ENCODE measurements at regions not wholly inside any gene's neighbourhood (a gene's known extent, or its start where the extent isn't known, plus 50 kb on each side); places are given as distances from the start of the nearest gene placed in this dataset.
"Not testable (repeated sequence)": the region's sequence is repeated elsewhere in the genome, so short reads cannot be mapped to it uniquely, and the experiment has no call there.

DNA sequence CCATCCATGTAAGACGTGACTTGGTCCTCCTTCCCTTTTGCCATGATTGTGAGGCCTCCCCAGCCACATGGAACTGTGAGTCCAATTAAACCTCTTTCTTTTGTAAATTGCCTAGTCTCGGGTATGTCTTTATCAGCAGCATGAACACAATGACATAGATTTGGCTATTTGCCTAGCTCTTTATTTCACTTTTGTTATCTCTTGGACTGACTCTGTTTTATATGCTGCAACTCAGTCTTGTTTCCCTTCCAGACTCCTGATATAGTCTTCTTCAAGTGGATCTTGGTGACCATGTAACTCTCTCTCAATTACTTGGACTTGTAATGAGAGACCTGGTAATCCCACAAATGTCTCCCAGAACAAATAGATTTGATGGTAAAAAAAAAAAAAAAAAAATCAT is 627.6 kb downstream of the CCDC85A start:
- DNase-seq: no peak

DNA sequence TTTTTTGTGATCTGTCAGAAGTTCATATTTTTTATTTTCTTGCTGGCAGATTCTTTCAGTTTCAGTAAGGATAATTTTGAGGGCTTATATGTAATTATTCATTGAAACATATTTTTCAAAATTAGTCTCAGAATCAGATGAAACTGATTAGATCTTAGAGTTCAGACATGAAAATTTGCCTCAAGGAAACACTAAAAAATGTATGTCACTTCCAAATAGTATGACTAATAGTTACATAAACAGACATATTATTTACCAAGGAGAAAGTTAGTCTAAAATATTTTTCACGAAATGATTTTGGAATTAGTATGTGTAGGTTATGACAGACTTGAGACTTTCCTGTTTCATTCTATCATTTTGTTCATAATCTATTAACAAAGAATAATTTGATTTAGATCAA is 628.6 kb downstream of the CCDC85A start:
- no peak for DNase-seq

DNA sequence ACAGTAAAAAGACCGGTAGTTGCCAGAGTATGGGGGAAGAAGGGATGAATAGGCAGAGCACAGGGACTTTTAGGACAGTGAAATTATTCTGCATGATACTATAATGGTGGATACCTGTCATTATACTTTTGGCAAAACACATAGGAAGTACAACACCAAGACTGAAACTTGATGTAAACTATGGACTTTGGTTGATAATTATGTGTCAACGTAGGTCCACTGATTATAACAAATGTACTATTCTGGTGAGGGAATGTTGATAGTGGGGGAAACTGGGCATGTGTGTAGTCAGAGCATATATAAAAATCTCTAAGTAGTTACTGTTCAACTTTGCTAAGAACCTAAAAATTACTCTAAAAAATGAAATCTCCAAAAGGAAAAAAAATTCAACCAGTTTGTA is 629.7 kb downstream of the CCDC85A start:
- DNase-seq: no peak

DNA sequence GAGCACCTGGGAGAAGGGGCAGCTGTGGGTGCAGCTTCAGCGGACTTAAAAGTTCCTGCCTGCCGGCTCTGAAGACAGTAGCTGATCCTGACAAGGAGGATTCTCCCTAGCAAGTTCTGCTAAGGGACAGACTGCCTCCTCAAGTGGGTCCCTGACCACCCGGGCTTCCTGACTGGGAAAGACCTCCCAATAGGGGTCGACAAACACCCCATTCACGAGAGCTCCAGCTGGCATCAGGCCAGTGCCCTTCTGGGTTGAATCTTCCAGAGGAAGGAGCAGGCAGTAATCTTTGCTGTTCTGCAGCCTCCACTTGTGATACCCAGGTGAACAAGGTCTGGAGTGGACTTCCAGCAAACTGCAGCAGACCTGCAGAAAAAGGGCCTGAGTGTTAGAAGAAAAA is 632.9 kb downstream of the CCDC85A start:
- no peak for DNase-seq

DNA sequence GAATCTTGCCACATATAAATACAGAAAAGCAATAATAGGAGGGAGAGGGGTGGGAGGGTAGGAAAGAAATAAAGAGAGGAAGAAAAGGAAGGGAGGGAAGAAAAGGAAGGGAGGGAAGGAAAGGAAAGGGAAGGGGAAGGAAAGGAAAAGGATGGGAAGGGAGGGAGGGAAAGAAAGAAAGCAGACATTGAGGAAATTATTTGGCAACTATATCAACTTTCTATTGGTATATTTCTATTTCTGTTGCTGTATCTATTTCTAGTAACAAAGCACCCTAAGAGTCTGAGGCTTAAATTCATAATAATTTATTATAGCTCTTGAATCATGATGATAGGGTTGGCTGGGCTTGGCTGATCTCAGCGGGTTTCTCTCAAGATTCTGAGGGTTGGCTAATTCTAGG is 648.0 kb downstream of the CCDC85A start:
- DNase-seq: no peak

DNA sequence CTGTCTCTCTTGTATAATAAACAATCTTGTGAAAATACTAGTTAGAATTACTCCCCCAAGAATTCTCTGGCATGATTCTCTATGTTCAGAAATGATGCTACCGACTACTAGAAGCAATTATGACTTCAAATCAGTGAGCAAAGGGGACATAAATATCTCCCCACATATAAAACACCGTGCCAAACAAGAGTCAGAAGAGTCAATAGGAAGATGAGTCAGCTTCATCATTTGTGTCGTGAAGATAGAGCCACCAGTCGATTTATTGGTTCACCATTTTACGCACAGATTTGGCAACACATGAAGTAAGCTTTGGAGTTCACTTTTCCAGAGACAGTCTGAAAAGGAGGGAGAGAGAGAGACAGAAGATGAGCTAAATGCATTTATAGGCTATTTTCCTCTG is 650.9 kb downstream of the CCDC85A start:
- no peak for DNase-seq

DNA sequence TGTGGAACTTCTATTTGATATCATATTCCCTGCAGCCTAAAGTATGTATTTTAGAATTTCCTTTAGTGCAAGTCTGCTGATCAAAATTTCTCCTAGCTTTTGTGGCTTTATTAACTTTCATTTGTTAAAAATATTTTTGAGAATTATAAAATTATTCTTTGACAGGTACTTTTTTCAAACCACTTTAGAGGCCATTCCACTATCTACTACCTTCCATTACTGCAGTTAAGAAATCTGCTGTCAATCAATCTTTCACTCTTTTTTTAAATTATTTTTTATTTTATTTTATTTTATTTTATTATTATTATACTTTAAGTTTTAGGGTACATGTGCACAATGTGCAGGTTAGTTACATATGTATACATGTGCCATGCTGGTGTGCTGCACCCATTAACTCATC is 656.2 kb downstream of the CCDC85A start:
- not testable (repeated sequence) for DNase-seq

DNA sequence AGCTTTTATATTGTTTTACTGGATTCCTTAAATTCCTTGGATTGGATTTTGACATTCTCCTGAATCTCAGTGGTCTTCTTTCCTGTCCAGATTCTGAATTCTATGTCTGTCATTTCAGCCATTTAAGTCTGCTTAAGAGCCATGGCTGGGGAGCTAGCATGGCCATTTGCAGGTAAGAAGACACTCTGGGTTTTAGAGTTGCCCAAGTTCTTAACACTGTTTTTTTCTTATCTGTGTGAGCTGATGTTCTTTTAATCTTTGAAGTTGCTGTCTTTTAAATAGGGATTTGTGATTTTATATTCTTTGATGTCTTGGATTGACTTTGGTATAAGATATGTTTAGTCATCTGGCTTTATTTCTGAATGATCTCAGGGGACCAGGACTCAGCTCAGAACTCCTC is 677.2 kb downstream of the CCDC85A start:
- DNase-seq: no peak

DNA sequence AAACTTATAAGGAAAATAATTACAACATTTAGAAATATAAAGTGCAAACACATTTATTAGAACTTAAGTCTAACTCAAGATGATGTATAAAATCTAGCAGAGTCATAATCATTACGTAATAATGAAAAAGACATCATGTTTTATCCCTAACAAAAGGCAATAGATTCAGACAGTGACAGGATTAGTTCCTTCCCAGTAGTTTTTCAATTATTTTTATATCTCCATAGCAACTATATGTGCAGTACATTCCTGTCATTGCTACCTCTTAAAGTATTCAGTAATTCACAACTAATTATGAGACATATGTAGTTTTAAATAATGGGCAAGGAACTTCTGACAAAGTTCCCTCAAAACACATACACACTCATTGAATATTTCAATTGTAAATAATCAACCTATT is 687.9 kb downstream of the CCDC85A start:
- no peak for DNase-seq

DNA sequence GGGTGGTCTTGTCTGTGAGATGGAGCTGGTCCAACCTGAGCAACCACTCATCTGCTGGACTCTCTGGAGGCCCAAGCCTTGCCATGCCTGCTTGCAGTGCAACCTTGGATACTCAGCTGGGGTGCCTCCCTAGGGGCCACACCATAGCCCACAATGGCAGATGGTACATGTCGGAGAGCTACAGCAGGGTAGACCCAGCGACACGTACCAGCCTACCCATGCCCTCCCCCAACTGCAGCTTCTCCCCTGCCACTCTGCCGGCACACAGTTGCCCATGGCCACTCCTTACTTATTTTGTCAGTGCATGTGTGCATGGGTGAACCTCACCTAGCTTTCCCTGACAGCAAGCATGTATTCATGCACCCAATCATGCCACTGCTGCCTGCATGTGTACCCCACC is 690.9 kb downstream of the CCDC85A start:
- DNase-seq: no peak

DNA sequence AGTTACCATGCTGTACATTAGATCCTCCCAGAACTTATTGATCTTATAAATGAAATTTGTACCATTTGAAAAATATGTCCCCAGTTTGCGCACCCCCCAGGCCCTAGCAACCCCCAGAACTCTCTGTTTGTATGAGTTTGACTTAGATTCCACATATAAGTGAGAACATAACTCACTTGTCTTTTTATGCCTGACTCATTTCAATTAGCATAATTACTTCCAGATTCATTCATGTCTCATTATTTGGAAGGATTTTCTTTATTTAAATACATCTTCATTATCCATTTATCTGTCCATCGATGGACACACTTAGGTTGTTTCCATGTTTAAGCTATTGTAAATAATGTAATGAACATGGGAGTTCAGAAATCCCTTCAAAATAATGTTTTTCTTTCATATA is 705.9 kb downstream of the CCDC85A start:
- no peak for DNase-seq

DNA sequence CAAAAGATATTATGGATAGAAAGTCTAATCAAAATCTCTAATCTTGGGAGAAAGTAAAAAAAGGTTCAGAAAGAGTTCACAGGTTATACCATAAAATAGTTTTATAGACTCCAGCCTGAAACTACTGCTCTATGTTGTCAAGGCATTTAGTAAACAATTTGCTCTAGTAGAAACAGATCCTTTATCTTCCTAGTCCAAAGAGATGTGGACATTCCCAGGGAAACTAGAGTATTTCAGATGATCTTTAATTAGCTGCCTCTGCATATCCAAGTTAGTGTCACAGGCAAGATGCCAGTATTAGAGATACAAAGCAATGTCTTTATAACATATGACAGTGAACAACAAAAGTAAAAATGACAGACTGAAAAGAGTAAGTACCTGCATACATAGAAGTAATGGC is 708.6 kb downstream of the CCDC85A start:
- DNase-seq: no peak

DNA sequence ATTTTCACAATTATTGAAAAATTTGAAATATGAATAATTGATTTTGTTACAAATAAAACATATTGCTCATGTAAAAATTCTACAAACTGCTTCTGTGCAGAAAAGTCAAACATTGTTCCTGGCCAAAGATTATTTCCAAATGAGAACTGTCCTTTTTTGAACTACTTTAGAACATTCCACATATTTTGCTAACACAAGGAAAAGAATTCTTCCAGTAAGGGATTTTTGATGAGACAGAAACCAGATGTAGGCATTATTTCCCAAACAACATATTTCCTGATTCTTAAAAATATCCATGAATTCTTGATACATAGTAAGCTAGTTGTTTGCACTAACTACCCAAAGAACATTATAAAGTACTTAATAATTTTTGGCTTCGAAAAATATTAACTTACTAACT is 715.2 kb downstream of the CCDC85A start:
- no peak for DNase-seq

DNA sequence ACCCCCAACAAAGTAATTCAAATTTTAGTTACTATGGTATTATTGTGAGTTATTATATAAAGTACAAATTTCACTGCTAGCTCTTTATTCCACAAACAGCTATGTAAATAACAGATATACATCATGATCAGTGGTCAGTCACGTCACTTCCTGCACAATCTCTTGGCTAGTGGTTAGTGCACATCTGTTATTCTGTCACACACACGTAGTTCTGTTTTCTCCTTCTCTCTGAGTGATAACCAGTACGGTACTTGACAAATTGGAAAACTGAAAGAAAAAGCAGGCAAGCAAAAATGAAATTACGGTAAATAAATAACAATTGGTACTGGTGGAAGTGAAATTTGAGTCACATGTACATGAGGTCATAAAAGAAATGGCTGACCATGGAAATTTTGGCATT is 728.7 kb downstream of the CCDC85A start:
- DNase-seq: no peak

DNA sequence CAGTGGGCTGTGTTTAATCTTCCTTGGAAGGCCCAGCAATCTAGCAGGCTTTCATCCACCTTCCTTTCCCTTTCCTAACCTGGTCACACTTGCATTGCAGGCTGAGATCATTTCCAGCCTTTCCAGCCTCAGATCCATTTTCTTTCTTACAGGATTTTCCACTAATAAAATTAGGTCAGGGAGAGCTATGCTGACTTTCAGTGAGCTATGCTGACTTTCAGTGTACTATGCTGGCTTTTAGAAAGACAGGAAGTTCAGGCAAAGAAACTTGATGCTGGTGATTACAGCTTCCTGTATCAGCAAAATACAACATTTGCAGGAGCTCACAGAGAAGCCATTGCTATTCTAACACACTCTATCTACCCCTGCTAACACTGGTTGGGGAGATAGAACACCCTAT is 735.0 kb downstream of the CCDC85A start:
- DNase-seq: no peak

DNA sequence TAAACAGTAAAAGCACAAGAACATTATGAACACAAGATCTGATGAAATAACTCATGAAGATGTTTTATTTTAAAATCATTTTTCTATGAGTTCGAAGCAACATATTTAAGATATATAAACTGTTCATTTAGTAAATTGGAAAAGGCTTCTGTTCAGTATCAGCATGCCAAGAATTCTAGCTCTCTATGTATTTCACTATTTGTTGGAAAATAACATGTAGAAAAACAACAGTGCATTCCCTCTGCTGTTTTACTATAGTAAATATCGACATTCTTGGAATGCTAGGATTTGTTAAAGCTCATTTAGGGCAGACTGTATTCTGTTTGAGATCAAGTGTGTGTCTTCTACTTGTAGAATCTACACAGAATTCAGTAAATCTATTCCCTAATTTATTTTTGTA is 750.2 kb downstream of the CCDC85A start:
- no peak for DNase-seq

DNA sequence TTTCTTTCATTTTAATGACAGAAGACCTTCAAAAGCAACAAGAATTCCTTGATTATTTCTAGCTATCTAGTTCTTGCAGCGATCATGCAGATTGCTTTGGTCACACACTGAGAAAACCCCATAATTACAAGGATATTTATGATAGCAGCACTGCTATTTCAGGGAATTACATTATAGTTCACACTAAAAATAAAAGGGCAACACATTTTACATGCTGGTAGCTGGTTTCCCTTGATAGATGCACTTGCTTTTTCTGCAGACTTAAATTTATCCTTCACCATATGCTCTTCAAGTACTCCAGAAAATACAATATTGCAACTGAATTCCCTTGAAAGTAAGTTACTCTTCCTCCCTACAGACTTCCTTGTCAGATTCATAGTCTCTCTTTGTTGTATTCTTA is 751.1 kb downstream of the CCDC85A start:
- no peak for DNase-seq

DNA sequence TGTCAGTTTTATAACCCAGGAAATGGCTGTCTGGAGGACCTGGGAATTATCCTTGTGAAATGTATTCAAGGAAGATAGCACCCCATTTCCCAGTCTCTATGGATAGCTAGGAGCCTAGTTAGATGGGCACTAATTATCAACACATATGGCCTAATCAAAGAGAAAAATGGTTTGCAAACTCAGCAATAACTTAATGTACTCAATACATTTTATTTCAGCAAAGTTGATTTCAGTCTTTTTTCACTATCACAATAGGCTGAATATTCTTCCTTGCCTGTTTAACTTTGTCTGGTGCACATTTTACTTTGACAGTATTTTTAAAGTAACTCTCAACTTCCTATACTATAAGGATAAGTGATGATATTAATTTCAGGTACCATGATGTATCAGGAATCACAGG is 756.3 kb downstream of the CCDC85A start:
- no peak for DNase-seq

DNA sequence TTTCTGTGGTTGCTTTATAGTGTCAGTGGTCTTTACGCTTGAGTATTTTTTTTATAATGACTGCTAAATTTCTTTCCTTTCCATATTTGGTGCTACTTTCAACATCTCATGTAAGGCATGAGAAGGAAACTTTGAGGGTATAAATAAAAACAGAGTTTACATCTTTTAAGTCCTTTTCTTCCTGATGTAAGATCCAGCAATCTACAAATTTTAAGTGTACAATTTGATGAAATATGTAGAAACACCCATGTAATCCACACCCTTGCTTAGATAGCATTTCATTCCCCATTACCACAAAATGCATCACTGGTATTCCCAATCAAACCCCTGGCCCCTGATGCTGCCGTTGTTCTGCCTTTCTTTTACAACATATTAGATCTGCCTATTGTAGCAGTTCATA is 769.1 kb downstream of the CCDC85A start:
- no peak for DNase-seq

DNA sequence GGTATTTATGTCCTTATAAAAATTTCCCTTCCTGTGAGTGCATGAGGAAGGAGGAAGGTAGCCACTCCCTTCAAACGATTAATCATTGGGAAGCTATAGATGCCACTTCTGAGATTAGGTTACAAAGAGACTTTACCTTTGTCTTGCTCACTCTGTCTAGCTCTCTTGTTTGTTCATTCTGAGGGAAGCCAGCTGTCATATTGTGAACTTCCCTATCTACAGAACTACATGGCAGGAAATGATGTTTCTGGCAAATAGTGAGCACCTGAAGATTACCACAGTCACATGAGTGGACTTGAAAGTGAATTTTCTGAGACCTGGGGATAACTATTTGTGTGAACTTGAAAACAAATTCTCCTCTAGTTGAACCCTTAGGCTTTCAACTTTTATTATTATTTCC is 776.8 kb downstream of the CCDC85A start:
- DNase-seq: no peak

DNA sequence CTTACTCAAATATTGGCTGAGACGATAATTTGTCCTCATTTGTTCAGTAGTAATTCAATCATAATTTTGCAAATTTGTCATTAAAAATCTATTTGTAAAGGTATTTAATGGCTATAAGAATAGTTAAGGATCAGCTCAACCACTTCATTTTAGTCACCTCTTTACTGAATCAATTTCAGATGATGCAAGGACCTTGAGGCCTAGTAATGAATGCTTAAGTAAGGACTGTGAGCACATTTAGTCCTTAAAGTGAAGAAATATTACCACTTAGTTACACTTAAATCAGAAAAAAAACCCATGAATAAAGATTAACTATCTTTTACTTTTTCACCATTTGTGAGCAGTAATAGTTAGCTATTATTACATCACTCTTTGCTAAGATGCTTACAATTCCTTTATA is 778.9 kb downstream of the CCDC85A start:
- no peak for DNase-seq

DNA sequence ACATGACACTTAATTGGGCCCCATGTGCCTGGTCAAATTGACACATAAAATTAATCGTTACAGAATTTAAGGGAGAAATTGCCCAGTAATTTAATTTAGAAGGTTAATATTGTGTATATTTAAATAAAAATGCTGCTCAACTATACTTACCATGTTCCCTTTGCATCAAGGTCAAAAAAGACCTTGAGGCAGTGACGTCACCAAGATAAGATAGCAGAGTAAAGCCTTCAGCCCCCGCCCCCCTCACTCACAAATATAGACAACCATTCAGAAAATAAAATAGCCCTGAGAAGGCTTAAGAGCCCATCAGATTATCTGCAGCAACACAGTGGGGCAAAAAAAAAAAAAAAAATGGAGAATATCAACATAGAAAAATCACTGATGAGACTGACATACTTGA is 785.7 kb downstream of the CCDC85A start:
- DNase-seq: no peak

DNA sequence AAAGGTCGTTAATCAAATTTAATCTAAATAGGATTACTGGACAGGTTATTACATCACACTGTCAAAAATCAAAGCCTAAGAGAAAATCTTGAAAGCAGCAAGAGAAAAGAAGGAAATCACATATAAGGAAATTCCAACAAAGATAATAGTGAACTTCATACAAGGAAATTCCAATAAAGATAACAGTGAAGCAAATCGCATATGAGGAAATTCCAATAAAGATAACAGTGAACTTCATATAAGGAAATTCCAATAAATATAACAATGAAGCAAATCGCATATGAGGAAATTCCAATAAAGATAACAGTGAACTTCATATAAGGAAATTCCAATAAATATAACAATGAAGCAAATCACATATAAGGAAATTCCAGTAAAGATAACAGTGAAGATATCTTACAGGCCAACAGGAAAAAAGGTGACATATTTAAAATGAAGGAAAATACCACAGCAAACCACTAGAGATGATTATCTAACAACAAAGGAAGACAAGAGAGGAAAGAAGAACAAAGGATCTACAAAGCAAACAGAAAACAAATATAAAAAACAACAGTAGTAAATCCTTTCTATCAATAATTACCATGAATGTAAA is 787.7 kb downstream of the CCDC85A start:
- no peak for DNase-seq

DNA sequence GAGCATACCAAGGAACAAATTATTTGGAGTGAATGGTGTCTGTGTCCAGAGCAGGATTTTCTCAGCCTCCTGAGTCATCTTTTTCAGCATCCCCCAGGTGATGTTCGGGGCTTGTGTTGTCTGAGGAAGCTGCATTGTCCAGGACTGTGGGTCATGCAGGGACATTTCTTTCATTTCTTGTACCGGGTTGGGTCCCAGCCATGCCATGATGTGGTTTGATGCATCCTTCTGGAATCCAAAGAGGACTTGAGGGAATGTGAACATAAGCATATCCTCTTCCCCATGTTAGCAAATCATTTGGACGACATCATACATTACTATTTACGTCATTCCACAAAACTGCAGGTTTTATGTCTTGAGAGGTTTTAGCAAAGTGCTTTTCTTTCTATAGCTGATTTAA is 797.8 kb downstream of the CCDC85A start:
- DNase-seq: no peak

DNA sequence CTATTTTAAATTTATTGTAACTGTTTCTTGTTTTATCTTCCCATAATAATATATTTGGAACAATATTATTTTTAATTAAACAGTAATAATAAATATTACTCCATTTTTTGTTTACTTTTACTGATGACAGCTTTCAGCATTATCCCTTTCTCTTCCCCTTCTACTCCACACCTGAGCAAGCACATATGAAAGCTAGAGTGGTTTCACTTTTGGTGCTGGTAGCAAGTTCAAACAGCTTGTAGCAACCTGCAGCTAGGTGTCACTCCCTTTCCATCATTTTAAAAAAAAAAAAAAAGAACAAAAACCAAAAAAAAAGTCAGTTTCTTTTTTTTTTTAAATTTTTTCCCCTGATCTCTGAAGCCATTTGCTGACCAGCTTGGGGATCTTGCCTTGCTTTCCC is 801.8 kb downstream of the CCDC85A start:
- no peak for DNase-seq

DNA sequence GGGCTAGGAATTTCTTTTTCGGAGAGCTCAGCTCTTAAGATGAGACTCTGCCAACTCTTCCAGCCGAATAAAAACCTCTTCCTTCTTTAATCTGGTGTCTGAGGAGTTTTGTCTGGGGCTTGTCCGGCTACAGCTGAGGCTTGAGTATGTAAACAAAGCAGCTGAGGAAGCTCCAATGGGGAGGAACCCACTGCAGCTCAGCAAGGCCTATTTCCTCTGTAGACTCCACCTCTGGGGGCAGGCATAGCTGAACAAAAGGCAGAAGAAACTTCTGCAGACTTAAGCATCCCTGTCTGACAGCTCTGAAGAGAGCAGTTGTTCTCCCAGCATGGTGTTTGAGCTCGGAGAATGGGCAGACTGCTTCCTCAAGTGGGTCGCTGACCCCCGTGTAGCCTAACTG is 838.7 kb downstream of the CCDC85A start:
- no peak for DNase-seq

Measured in right kidney (tissue), 1 donor.